Amygdala (tissue), 56 donors: ENCODE measurements at regions not wholly inside any gene's neighbourhood (a gene's known extent, or its start where the extent isn't known, plus 50 kb on each side); places are given as distances from the start of the nearest gene placed in this dataset.

ENCODE experiments used
- DNase-seq, 56 donors: peaks; one replicate each; lab custom pipeline; 2025; lab: John Stamatoyannopoulos, UW

DNA sequence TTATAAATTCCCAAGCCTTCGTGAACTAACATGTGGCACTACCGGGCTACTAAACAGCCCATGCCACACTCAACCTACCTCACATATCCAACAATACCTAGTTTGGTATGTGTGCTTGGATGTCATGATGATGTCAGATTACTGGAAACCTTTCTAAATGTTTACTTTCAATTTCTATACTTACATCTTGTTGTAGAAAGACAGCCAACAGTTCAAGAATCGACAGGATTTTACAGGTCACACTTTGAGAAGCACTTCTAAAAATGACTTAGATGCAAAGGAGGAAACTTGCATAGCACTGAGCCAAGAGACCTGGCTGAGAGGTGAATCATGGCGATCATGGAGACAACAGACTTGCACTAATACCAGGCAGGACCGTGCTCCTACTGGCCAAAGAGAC lies 209.9 kb downstream of the COL4A1 start:
- DNase-seq = no peak

DNA sequence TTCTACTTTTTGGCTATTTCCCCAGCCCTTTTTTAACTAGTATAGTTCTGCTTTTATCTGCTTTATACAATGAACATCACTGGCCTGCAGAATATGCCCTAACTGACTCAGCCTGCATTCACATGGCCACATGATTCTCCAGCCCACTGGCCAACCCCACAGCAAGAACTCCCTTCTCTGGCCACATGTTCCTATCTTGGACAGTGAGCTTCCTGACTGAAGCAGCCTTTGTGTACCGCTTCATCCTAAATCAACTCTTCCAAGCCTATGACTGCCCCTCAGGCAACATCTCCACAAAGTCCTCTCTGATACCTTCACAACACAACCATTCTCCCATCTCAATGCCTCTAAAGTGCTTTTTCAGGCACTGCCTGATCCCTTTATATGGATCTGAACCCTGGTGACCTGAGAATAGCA lies 214.1 kb downstream of the COL4A1 start:
- DNase-seq = no peak

DNA sequence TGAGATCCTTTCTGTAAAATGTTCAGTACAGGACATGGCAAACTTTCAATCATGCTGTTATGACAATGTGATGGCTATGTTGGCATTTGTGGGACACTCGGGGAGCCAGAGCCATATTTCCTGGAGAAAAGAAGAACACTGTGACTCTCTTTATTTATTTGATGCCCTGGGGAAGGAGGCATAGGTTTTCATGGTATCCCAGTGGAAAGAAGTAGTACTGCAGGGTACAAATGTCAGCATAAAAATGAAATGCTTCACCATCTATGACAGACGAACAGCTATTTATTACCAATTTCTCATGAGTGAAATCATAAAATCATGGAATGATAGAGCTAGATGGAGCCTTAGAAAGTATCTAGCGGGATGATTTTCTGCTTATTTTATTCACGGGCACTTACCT lies 217.1 kb downstream of the COL4A1 start:
- DNase-seq = no peak

DNA sequence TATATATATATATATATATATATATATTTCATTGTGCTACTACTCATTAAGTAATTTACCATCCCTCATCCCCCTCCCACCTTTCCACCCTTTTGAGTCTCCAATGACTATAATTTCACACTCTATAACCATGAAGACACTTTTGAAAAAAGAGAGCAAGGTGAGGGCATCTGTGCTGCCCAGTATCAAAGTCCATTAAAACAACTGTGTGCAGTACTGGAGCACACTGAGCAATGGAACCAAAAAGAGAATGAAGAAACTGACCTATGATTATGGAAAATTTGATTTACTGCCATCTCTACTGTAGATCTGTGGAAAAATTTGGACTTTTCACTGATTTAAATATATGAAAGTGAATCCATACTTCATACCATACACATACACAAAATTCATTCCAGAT lies 217.9 kb downstream of the COL4A1 start:
- no peak for DNase-seq

DNA sequence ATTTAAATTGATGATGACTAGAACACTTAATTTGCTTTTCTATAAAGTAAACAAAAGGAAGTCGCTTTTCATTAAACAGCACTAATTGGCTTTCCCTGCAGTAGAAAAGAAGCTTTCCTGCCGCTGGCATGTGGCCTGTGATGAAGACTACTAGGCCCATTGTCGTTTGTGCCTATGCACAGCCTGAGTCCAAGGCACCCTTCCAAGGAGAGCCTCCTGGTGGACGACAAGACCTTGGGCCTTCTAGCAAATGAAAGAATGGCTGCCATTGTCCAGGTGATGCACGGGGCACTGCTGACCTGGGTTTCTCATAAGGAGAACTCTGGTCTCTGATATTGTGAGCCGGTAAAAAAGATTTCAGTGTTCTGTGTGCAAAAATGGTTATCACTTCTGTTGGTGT lies 233.0 kb downstream of the COL4A1 start:
- no peak for DNase-seq

DNA sequence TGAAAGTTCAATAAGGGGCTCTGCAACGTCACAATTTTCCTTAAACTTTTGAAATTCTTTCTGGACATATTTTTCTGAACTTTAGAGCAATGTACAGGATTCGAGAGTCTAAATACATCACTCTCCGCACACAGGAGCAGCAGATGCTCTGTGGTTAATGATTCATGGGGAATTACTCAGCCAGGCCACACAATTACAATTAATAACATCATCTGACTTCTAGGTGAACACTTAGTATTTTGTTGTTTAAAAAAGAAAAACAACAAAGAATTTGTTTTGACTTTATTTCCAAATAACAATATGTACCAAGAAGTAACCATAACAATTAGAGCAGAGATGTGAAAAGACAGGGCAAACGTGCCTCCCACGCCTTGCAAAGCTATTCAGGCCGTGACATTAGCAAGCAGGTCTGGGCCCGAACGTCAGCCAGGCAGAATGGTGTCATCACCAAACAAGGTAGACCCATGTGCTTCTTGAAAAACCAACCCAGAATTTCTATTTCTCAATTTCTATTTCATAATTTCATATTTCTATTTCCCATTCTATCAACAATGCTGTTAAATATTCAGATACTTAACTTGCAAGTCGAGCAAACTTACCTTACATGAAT lies 236.3 kb downstream of the COL4A1 start:
- no peak for DNase-seq

DNA sequence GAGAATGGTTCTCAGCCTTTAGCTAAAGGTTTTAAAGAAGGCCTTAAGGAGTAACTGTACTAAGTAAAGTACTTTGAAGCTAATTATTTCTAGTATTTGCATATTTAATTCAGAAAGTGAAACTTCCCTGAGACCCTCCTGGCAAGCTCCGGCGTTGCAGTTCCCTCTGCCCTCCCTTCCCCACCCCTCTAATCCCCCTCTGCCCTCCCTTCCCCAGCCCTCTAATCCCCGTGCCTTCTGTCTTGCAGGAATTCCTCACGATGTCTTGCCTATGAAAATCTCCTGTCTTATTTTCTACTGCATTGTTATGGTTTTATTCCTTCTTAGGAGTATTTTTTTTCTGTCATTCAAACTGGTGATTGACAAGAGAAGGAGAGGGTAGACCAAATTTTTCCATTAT lies 236.9 kb downstream of the COL4A1 start:
- DNase-seq = no peak

DNA sequence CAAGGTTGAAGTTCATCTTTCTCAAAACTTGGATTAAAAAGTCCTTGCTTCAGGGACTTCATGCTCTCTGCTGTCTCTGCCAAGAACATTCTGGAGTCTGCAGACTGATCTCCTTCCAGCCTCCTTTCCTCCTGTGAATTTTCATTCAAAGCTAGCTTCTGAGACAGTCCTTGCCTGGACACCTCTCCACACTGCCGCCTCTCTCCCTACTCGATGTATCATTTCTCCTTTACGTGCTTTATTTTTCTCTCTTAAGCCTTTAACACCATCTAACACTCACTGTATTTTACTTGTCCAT lies 238.8 kb downstream of the COL4A1 start:
- DNase-seq = no peak

DNA sequence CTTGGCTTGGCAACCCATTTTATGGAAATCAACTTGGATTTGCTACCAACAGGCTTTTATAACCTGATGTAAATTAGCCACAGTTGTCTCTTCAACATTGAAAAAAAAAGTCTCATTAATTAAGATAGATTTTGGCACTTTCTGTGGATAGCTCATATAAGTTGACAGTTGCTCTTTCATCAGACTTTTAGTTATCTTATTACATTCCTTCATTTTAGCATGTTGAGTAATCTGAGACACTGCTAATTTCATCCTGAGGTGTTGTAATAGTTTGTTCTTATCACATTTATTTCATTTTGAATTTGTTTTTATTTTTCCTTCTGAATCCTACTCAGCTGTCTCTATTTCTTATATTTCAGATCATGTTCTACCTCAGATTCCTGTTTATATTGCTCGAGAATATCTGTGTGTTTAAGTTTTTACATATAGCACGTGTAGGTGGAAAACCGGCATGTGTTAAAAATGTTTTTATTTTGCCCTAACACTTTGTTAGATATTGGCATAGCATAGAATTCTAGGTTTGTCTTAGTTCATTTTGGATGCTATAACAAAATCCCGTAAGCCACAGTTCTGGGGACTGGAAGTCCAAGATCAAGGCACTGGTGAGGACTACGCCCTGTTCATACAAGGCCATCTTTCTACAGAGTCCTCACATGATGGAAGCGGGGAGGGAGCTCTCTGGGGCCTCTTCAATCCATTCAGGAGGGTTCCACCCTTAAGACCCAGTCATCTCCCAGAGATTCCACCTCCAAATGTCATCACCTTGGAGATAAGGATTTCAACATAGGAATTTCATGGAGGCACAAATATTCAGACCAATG lies 239.4 kb downstream of the COL4A1 start:
- no peak for DNase-seq

DNA sequence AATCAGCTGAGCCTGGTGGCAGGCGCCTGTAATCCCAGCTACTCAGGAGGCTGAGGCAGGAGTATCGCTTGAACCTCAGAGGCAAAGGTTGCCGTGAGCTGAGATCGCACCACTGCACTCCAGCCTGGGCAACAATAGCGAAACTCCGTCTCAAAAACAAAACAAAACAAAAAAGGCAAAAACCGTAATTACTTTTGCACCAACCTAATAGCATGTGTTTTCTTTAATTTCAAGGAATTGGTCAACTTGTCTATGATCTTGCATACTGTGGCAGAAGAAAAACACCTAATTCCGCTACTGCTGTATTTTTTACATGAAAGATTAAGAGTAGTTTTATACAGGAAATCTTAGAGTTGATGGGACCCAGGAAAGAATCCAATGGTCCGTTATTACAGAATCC lies 241.2 kb downstream of the COL4A1 start:
- no peak for DNase-seq

DNA sequence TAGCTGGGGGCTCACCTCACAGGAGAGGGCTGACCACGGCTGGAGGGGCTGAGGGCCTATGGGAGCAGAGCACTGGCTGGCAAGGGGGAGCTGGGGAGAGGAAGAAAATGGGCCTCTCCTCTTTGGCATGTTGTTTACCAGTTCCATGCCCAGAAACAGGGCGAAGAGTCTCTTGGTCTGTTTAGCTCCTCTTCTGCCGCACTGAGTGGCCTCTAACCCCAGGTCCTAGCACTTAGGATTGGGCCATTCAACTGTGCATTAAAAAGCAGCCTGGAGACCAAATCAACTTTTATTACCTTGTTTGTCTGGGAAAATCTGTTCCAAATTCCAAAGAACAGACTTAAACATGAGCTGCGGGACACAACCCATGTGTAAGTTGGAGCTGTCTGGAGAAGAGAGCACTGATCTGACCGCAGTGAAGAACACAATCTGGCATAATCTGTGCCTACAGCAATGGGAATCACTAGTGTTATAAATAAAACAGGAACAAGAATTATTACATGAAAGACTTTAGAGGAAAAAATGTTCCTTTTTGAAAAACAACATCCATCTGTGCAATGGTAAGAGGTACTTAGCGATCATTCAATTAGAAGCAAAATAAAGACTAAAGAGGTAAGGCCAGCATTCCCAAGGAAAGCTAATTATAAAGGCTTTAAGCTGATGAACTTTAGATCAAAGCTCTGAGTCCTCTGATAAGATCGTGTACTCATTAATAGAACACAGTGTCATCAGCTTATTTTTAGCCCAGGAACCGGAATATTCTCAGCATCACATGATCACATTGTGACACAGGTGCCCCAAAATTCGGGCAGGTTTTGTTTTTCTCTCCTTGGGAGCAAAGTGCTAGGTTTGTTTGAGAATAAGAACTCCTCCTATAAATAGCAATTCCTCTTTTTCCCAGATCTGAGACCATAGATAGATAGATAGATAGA lies 243.2 kb downstream of the COL4A1 start:
- no peak for DNase-seq

DNA sequence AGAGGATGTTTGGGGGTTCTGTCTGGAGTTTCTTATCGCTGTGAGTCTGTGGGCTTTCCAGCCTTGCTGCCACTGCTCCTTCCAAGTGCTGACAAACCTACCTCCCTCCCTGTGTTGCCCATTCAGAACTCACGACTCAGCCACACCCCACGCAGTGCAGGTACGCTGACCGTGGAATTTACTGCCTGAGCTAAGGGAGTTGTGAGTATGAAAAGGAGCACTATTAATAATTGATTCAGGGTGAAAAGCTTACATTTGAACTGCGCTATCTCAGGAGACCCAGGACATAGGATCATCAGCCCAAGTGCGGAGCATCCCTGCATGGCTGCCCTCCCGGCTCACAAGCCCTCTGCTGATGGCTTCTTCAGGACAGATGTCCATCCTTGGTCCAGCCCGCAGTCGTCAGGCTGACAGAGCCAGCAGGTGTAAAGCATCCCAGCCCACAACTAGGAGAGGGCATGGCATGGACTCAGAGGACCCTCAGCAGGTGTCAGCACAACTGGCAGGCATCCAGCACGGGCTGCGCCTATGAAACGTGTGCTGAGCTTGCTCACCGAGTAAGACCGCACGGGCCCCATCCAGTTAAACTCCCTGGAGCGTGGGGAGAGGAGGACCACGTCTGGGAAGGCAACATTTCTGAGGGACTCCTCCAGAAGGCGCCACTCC lies 244.0 kb downstream of the COL4A1 start:
- DNase-seq = no peak

DNA sequence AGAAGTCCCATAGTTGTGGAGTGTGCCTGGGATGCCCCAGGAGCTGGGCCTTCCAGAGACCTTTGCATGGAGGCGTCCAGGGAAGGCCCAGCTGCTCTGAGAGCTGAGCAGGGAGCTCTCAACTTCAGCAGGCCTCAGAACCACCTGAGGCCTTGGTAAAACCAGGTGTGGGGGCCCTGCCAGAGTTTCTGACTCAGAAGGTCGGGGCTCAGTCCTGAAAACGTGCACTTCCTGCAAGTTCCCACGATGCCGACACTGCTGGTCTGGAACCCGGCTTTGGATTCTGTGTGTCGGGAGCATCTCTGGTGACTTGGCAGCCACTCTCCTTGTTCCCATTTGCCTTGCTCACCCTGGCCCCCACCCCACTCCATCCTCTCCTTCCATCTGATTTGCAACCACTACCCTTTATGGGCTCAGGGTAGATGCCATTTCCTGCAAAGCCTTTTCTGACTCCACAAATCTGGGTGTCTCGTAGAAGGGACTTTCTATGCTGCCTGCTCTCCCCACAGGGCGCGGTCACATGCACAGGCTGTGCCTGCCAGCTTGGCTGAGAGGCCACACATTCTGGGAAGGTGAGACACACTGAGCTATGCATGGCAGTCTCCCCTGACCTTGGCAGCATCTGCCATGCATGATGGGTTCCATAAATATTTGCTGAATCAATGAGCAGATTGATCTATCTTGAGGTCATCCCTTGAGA lies 244.7 kb downstream of the COL4A1 start:
- no peak for DNase-seq

DNA sequence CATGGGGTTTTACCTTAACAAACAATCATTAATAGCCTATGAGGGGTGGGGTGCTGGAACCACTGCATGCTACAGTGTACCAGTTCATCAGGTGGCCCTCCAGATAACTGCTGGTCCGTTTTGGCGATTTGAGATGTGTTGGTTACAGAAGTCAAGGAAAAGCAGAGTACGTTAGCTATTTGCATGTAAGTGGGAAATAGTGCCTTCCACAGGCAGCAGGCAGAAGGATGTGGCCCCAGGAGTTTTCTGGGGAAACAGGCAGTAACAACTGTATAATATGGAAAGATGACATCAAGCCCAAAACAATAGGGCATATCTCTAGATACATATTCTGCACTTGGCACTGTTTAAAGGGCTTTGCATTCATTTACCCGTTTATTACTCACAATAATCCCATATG lies 245.7 kb downstream of the COL4A1 start:
- no peak for DNase-seq

DNA sequence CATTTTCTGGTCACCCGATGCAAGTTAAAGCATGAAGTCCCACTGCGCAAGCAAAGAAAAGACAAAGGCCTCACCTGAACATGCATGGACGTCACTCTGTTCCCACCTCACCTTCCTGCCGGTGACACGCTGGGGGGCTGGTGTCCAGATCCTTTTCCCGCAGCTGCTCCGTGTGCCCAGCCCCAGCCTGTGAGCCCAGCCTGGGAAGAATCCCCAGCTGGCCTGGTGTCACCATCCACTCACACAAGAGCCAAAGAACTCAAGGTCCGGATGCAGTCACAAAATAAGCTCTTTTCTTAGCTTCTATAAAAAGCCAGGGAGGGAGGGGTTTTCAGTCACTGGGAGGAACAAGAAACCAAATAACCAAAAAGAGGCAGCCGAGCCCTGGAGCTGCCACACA lies 249.9 kb downstream of the COL4A1 start:
- peak in 2 of 56 donors; percentile 29 to 31 for DNase-seq

DNA sequence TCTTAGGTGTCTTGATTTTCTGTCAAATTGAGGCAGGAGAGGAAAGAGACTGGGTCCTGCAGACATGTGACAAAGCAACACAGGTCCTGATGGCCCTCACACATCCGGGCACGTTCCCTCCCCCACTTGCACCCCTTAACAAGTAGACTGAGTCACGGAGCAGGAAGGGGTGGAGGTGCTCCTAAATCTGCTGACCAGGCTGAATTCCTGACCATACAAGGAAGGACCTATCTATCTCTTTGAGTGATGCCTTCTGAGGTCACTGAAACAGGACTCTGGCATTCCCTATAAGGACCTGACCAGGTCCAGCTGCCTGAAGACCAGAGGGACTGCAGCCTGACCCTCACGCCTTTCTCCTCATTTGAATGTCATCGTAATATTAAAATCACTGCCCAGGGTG lies 250.3 kb downstream of the COL4A1 start:
- DNase-seq = no peak

DNA sequence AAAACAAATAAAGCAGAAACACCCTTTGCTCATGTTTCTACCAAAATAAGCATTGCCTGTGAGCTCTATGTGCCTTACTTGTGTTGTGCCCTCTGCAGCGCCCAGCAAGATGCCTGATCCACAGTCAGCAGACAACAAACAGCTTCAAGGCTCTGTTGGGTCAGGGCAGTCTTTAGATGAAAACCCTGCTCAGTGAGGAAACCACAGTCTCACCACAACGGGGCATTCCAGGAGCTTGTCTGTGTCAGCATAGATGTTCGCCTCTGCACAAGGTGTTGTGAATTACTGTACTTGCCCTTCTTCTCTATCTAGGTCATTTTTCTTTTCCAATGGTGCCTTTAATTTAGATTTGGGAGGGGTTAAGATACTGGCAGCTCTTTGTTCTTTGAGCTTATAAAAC lies 251.9 kb downstream of the COL4A1 start:
- DNase-seq = no peak

DNA sequence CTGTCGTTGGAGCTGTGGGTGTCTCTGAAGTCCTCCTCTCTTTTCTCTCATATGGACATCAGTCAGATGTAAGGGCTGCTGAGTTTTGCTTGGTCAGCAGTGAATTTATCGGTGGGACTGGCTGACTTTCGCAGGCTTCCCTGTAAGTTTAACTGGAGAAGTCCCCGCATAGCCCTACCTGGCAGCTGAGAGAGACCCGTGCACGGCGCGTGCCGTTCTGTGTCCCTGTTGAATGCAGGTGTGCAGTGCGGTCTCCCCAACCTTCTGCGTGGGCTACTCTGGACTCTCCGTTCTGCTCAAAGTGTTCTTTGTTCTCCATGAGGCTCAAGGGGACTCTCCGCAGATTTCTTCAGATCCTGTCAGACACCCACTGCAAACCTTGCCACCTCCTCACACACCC lies 252.9 kb downstream of the COL4A1 start:
- DNase-seq = no peak

DNA sequence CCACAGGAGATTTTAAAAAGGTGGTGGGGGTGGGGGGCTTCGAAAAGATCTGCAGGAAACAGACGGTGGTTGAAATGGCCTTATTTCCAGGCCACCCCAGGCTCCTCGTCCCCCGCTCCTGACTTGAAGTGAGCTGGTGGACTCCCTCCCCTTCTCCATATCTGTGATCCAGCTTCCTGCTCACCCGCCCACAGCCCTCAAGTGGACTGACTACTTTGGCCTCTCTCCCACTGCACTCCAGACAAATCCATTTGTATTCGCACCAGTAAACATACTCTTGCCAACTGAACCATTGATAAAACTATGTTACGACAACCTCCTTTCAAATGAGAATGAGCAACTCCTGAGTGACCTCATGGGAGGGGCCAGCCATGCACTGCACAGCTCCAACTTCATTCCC lies 259.5 kb downstream of the COL4A1 start:
- peak in 5 of 56 donors; percentile 8 to 30 (median 11) for DNase-seq

DNA sequence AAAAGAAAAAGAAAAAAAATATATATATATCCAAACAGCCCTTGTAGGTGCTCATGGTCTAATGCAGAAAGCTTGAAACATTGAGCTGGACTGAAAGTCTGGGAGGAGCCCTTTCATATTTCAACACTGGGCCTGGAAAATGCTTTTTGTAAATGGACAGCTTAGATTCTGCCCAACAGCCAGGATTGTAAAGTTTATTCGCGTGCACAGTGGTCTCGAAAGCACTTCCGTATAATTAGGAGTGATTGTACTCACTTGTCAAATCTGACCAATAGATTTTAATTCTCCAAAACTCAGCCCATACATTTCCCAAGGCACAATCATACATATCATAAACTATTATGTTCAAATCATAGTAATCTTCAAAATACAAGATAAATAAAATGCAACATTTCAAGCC lies 260.1 kb downstream of the COL4A1 start:
- no peak for DNase-seq
